Stomach (tissue), 4 donors: ENCODE measurements at regions not wholly inside any gene's neighbourhood (a gene's known extent, or its start where the extent isn't known, plus 50 kb on each side); places are given as distances from the start of the nearest gene placed in this dataset.

ENCODE experiments used
- POLR2AphosphoS5 ChIP-seq, 3 donors: sonication (generic); formaldehyde crosslinking; IDR thresholded peaks; one replicate each; pipeline ENCODE4 v1.6.1; 2016; ENCODE audit warnings: antibody characterized with exemption in 3 of 3
- TF ChIP-seq, protein P1 (sequence below), 7 experiments: fragments of 450-650 bp in 4 of 7; fragments of 200-600 bp in 3 of 7; sonication (generic) in 3 of 7; IDR thresholded peaks; one replicate each; pipeline ENCODE4 v1.5.1; 2016 to 2019; ENCODE audit warnings: antibody characterized with exemption in 7 of 7, control low read depth in 2 of 7, mild to moderate bottlenecking in 1 of 7

DNA sequence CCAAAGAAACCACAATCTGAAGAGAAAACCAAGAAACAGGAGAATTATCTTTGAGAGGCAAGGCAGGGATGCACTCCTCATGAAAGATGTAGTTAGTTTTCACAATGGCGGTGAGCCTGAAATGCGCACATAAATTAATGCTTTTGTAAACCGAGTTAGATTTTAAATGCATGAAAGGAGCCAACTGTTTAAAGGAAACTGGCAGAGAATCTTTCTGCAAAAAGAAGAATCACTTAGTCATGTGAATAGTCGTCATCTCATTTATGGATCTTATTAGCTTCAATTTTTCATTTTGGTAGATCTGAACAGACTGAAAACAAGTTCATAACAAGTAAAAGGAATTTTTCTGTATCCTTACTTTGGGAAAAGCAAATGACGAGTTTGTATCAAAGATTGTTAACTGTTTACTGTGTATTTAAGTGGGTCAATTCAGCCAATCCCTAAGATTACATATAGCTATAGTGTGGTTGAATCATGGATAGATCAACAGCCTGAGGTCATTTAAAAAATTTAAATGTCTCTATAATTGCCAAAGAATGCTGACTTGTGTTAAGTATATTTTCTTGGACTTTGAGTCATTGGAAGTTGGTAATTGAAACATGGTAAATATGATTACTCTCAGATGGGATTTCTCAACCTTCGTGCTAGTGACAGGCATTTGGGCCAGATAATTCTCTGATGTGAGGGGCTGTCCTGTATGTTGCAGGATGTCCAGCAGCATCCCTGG is 226.6 kb upstream of the KAZN start:
- TF ChIP-seq, protein P1, sequence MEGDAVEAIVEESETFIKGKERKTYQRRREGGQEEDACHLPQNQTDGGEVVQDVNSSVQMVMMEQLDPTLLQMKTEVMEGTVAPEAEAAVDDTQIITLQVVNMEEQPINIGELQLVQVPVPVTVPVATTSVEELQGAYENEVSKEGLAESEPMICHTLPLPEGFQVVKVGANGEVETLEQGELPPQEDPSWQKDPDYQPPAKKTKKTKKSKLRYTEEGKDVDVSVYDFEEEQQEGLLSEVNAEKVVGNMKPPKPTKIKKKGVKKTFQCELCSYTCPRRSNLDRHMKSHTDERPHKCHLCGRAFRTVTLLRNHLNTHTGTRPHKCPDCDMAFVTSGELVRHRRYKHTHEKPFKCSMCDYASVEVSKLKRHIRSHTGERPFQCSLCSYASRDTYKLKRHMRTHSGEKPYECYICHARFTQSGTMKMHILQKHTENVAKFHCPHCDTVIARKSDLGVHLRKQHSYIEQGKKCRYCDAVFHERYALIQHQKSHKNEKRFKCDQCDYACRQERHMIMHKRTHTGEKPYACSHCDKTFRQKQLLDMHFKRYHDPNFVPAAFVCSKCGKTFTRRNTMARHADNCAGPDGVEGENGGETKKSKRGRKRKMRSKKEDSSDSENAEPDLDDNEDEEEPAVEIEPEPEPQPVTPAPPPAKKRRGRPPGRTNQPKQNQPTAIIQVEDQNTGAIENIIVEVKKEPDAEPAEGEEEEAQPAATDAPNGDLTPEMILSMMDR (IDR thresholded peaks at IDR 0.05): no peak
- no peak for TF ChIP-seq POLR2AphosphoS5 (IDR thresholded peaks at IDR 0.05)
